DOHH2 (cell line): ENCODE measurements at regions not wholly inside any gene's neighbourhood (a gene's known extent, or its start where the extent isn't known, plus 50 kb on each side); places are given as distances from the start of the nearest gene placed in this dataset.

Source experiments
- CTCF ChIP-seq: fragments of 200-600 bp; sonication (generic); IDR thresholded peaks from one replicate; pipeline ENCODE4 v1.5.1; 2014; ENCODE audit warnings: antibody characterized with exemption, mild to moderate bottlenecking, low read depth, low read length; ENCODE audit not compliant: poor library complexity, severe bottlenecking
- EZH2phosphoT487 ChIP-seq: fragments of 200-600 bp; sonication (generic); IDR thresholded peaks from 2 replicates; pipeline ENCODE4 v1.6.1; 2017; ENCODE audit warnings: borderline replicate concordance, mild to moderate bottlenecking, antibody characterized with exemption, low read length, moderate library complexity, mixed read lengths

GRCh38 chr4:24212642-24213041, 322.8 kb upstream of the PPARGC1A start:
- TF ChIP-seq CTCF = no peak
- TF ChIP-seq EZH2phosphoT487 = no peak
